Thoracic aorta (tissue), 2 donors: ENCODE measurements at regions not wholly inside any gene's neighbourhood (a gene's known extent, or its start where the extent isn't known, plus 50 kb on each side); places are given as distances from the start of the nearest gene placed in this dataset.

Experiments
- ATAC-seq: fragments of 150-250 bp; one replicate; pipeline ENCODE4 v1.8.0; 2017; ENCODE audit warnings: low read depth; ENCODE audit not compliant: insufficient number of reproducible peaks, low FRiP score
- DNase-seq: peaks from one replicate; pipeline ENCODE4 v3.0.0-alpha.2; 2020; ENCODE audit warnings: low spot score
- H3K27ac ChIP-seq, 2 donors: fragments of 200-600 bp; sonication (generic); 1 replicate in 1 of 2; 2 replicates in 1 of 2; pipeline ENCODE4 v1.5.1; 2016; ENCODE audit warnings: mild to moderate bottlenecking in 2 of 2, moderate library complexity in 2 of 2
- H3K27me3 ChIP-seq: fragments of 200-600 bp; sonication (generic); replicated peaks from 2 replicates; pipeline ENCODE4 v1.6.0; 2016; ENCODE audit warnings: mild to moderate bottlenecking; ENCODE audit not compliant: insufficient read depth
- H3K36me3 ChIP-seq: fragments of 200-600 bp; sonication (generic); one replicate; pipeline ENCODE4 v1.5.1; 2016
- H3K4me1 ChIP-seq, 2 donors: fragments of 200-600 bp; sonication (generic); 1 replicate in 1 of 2; 2 replicates in 1 of 2; pipeline versions ENCODE4 v1.5.1 to v1.6.0; 2016; ENCODE audit warnings: low read depth in 2 of 2, mild to moderate bottlenecking in 1 of 2; ENCODE audit not compliant: control insufficient read depth in 1 of 2
- H3K4me3 ChIP-seq: fragments of 200-600 bp; sonication (generic); 2 replicates; pipeline ENCODE4 v1.5.1; 2016; ENCODE audit warnings: mild to moderate bottlenecking
- H3K9me3 ChIP-seq: fragments of 200-600 bp; sonication (generic); 2 replicates; pipeline ENCODE4 v1.5.1; 2016
- TF ChIP-seq, protein P1 (sequence below): fragments of 200-600 bp; sonication (generic); IDR thresholded peaks from one replicate; pipeline ENCODE4 v1.5.1; 2019; ENCODE audit warnings: antibody characterized with exemption

DNA sequence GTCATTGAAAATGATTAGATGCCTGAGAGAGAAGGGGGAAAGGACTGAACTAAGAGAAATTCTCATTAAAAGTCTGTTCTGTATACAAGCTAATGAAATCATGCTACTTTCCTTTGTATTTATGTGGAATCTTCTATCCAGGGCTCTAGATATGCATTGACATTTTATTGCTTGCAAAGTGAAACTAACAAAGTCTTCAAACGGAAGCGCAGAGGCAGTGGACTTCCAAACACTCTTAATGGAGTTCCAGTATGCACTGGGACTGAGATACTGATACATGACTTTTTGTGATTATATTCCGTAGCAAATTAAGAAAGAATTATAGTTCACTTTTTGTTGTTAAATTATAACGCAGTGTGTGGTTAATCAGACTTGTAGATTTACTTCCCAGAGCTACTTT, 166.8 kb upstream of the TBX20 start:
- TF ChIP-seq, protein P1, sequence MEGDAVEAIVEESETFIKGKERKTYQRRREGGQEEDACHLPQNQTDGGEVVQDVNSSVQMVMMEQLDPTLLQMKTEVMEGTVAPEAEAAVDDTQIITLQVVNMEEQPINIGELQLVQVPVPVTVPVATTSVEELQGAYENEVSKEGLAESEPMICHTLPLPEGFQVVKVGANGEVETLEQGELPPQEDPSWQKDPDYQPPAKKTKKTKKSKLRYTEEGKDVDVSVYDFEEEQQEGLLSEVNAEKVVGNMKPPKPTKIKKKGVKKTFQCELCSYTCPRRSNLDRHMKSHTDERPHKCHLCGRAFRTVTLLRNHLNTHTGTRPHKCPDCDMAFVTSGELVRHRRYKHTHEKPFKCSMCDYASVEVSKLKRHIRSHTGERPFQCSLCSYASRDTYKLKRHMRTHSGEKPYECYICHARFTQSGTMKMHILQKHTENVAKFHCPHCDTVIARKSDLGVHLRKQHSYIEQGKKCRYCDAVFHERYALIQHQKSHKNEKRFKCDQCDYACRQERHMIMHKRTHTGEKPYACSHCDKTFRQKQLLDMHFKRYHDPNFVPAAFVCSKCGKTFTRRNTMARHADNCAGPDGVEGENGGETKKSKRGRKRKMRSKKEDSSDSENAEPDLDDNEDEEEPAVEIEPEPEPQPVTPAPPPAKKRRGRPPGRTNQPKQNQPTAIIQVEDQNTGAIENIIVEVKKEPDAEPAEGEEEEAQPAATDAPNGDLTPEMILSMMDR = no peak
- Histone ChIP-seq H3K4me3 (no peak overlapping the region), H3K27ac (no peak overlapping the region), H3K27me3 (no peaks in the 10 kb centered on the region), H3K9me3 (no peaks in the 10 kb centered on the region), H3K36me3 (no peaks in the 10 kb centered on the region), H3K4me1 (no peaks in the 10 kb centered on the region)
- ATAC-seq = no peak
- no peak for DNase-seq

DNA sequence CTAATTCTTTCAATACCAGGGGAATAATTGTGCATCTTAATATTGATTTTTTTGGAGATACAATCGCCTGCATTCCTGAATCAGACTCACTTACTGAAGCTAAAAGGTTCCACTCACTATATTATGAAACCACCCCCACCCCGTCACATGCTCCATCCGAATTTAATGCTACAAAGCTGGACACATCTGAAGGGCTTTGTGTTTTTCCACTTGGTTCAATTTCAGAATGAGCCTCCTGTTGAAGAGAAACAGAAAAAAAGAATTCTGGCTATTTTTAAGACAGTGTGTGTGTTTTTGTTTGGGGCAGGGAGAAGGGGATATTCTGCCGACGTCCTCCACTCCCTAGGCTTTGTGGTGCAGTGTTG, 165.5 kb upstream of the TBX20 start:
- ATAC-seq = no peak
- no peaks in the 10 kb centered on the region for H3K4me1 ChIP-seq
- no peak overlapping the region for H3K27ac ChIP-seq
- H3K4me3 ChIP-seq = no peak overlapping the region
- no peaks in the 10 kb centered on the region for H3K27me3 ChIP-seq
- H3K36me3 ChIP-seq = no peaks in the 10 kb centered on the region
- no peak for DNase-seq
- TF ChIP-seq, protein P1 = no peak
- no peaks in the 10 kb centered on the region for H3K9me3 ChIP-seq

DNA sequence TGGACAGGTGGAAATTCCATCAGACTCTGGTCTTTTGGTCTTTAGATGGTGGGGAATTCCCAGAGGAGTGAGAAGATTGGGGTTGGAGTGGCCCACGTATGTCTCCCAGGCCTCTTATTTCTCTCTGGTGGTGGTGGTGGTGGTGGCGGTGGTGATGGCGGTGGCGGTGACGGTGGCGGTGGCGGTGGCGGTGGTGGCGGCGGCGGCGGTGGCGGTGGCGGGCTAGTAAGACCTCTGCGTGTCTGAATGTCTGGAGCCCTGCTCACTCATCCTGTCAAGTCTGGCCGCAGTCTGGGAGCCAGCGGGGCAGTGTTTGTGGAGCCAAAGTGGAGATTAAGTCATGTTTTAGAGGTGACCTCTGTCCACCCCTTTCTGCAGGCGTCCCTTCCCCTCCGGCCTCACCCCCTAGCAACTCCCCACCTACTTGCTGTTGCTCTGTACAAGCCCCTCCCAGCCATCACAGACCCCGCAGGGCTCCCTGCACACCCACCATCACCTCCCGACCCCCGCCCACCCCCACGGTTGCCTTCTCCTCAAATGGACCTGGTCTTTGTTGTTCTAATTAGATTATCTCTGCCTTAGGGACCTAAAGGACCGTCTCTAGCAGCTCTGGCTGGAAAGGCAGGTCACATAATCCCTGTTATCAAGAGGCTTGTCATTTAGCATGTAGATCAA, 165.0 kb upstream of the TBX20 start:
- Histone ChIP-seq H3K9me3 (no peaks in the 10 kb centered on the region), H3K36me3 (no peaks in the 10 kb centered on the region), H3K4me3 (no peak overlapping the region), H3K27me3 (no peaks in the 10 kb centered on the region), H3K4me1 (no peaks in the 10 kb centered on the region), H3K27ac (no peak overlapping the region)
- ATAC-seq = no peak
- no peak for DNase-seq
- TF ChIP-seq, protein P1 = no peak

DNA sequence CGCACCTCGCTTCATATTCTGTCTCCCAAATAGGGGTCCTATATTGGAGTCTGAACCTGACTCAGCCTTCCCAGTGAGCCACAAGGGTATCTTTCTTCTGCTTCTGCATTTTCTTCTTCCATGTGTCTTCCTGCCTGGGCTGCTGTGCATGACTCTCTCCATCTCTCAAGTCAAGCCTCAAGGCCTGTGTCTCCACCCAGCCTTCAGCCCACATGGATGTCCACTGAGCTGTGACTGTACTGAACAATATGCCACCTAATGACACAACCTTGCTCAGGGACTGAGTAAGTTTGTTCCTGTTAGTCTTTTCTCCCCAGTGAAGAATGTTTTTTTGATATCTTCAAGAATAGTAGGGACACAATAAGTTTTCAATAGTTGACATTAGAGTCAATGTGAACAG, 162.7 kb upstream of the TBX20 start:
- no peaks in the 10 kb centered on the region for H3K4me1 ChIP-seq
- no peaks in the 10 kb centered on the region for H3K27me3 ChIP-seq
- no peak overlapping the region for H3K4me3 ChIP-seq
- H3K9me3 ChIP-seq = no peaks in the 10 kb centered on the region
- H3K27ac ChIP-seq = no peak overlapping the region
- DNase-seq = no peak
- TF ChIP-seq, protein P1 = no peak
- no peaks in the 10 kb centered on the region for H3K36me3 ChIP-seq
- no peak for ATAC-seq

DNA sequence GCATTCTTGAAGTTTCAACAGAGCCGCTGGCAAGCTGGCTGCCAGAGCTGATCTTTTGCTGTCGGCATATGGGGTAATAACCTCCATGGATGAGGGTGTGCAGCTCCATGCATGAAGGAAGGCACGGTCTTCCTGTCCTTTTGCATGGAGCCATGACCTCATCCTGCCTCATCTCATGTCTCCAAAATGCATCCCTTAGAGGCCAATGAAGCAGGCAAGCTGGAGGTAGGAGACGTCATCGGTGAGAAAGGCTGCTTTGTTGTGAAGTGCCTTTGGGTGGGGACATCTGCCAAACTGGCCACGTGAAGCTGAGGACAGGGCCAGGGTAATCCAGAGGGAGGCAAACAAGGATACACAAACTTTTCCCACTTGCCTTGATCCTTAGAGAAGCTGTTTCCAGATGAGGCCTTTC, 161.5 kb upstream of the TBX20 start:
- H3K9me3 ChIP-seq = no peaks in the 10 kb centered on the region
- H3K27me3 ChIP-seq = no peaks in the 10 kb centered on the region
- H3K4me3 ChIP-seq = no peak overlapping the region
- H3K4me1 ChIP-seq = no peaks in the 10 kb centered on the region
- no peak overlapping the region for H3K27ac ChIP-seq
- TF ChIP-seq, protein P1 = no peak
- no peaks in the 10 kb centered on the region for H3K36me3 ChIP-seq
- ATAC-seq = no peak
- no peak for DNase-seq
